WTC11 (cell line): ENCODE measurements at regions not wholly inside any gene's neighbourhood (a gene's known extent, or its start where the extent isn't known, plus 50 kb on each side); places are given as distances from the start of the nearest gene placed in this dataset.

Experiments used
- ETV6 ChIP-seq: sonication (generic); formaldehyde crosslinking; IDR thresholded peaks from 2 replicates; pipeline ENCODE4 v1.8.1; 2022; ENCODE audit warnings: mild to moderate bottlenecking, missing genetic modification reagents
- GTF2I ChIP-seq: fragments of 250-450 bp; sonication (Bioruptor Pico); conservative IDR thresholded peaks from 2 replicates; pipeline ENCODE4 v1.4.0; 2021; ENCODE audit warnings: mild to moderate bottlenecking
- TF ChIP-seq, protein P1 (sequence below): fragments of 200-600 bp; IDR thresholded peaks from 2 replicates; pipeline ENCODE4 v1.8.0; 2022; ENCODE audit warnings: antibody characterized with exemption
- TF ChIP-seq, protein P2 (sequence below): sonication (generic); formaldehyde crosslinking; IDR thresholded peaks from 2 replicates; pipeline ENCODE4 v1.8.0; 2022; ENCODE audit warnings: missing genetic modification reagents

DNA sequence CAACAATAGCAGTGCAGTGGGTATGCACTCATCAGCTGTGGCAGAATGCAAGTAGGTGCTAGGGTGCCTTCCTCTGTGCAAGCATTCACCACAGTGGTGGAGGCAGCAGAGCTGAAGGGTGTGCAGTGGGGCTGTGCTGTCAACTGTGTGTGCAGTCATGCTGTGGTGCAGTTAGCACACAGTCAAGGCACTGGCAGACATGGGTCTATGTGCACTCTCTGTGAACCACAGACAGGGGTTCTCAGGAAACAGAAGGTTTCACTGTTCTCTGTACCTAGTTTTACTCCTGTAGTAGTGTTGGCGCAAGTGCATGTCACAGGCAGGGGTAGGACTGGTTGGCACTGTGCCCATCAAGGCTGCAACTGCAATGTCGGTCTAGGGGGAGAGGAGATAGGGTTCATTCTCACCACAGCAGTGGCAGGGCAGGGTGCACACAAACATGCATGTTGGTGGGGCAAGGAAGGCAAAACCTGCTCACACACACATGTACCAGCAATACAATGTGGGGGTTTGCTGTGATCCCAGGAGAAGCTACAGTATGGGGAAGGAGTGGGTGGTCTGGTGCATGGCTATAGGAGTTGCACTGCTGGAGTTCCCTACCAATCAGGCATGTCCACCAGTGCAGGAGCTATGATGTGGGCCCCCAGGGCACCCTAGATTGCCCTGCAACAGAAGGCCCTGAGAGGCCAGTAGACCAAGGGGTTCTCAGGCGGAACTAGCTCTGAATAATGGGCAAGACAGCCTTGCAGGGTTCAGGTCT is 242.7 kb upstream of the DDX18 start:
- TF ChIP-seq, protein P1, sequence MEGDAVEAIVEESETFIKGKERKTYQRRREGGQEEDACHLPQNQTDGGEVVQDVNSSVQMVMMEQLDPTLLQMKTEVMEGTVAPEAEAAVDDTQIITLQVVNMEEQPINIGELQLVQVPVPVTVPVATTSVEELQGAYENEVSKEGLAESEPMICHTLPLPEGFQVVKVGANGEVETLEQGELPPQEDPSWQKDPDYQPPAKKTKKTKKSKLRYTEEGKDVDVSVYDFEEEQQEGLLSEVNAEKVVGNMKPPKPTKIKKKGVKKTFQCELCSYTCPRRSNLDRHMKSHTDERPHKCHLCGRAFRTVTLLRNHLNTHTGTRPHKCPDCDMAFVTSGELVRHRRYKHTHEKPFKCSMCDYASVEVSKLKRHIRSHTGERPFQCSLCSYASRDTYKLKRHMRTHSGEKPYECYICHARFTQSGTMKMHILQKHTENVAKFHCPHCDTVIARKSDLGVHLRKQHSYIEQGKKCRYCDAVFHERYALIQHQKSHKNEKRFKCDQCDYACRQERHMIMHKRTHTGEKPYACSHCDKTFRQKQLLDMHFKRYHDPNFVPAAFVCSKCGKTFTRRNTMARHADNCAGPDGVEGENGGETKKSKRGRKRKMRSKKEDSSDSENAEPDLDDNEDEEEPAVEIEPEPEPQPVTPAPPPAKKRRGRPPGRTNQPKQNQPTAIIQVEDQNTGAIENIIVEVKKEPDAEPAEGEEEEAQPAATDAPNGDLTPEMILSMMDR: no peak
- TF ChIP-seq, protein P2, sequence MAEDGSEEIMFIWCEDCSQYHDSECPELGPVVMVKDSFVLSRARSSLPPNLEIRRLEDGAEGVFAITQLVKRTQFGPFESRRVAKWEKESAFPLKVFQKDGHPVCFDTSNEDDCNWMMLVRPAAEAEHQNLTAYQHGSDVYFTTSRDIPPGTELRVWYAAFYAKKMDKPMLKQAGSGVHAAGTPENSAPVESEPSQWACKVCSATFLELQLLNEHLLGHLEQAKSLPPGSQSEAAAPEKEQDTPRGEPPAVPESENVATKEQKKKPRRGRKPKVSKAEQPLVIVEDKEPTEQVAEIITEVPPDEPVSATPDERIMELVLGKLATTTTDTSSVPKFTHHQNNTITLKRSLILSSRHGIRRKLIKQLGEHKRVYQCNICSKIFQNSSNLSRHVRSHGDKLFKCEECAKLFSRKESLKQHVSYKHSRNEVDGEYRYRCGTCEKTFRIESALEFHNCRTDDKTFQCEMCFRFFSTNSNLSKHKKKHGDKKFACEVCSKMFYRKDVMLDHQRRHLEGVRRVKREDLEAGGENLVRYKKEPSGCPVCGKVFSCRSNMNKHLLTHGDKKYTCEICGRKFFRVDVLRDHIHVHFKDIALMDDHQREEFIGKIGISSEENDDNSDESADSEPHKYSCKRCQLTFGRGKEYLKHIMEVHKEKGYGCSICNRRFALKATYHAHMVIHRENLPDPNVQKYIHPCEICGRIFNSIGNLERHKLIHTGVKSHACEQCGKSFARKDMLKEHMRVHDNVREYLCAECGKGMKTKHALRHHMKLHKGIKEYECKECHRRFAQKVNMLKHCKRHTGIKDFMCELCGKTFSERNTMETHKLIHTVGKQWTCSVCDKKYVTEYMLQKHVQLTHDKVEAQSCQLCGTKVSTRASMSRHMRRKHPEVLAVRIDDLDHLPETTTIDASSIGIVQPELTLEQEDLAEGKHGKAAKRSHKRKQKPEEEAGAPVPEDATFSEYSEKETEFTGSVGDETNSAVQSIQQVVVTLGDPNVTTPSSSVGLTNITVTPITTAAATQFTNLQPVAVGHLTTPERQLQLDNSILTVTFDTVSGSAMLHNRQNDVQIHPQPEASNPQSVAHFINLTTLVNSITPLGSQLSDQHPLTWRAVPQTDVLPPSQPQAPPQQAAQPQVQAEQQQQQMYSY (CRISPR knock-in tag): no peak
- TF ChIP-seq ETV6 (CRISPR knock-in tag) (no peak), GTF2I (CRISPR knock-in tag) (no peak)
